ENCODE measurements at regions not wholly inside any gene's neighbourhood (a gene's known extent, or its start where the extent isn't known, plus 50 kb on each side); places are given as distances from the start of the nearest gene placed in this dataset.

- H3K9me3 ChIP-seq (ENCODE audit: low read length), result no peaks in the 10 kb centered on the region
- no peak overlapping the region for H3K27ac ChIP-seq (ENCODE audit: low read depth, low read length)
- POLR2A ChIA-PET, result no interaction called here
- peaks cover 0 to 6% (median 3%) of the 10 kb centered on the region in 3 donors for H3K36me3 Mint-ChIP-seq
- peaks cover 2 to 5% of the 10 kb centered on the region in 2 donors for H3K27me3 Mint-ChIP-seq
- peak overlapping the region; percentile 30 for H3K4me3 ChIP-seq (ENCODE audit: low read length)
- DNase-seq, result peak in 4 of 5 donors; percentile 13 to 57 (median 28)
- CTCF ChIA-PET, result no interaction called here
- H3K4me1 Mint-ChIP-seq, result peaks cover 19 to 29% (median 27%) of the 10 kb centered on the region in 3 donors
- H3K9me3 Mint-ChIP-seq, result peaks cover 0 to 12% (median 8%) of the 10 kb centered on the region in 5 donors
- H3K27me3 ChIP-seq (ENCODE audit: insufficient read depth, low read length, poor library complexity, severe bottlenecking), result no peaks in the 10 kb centered on the region
- no peaks in the 10 kb centered on the region for H3K36me3 ChIP-seq (ENCODE audit: insufficient read depth, low read length)
- H3K4me1 ChIP-seq (ENCODE audit: insufficient read depth, low read length), result peaks cover 8% of the 10 kb centered on the region
- H3K4me3 Mint-ChIP-seq, result peak overlapping the region; percentile 81 to 93 (median 86)
- H3K27ac Mint-ChIP-seq, result peak overlapping the region; percentile 35 to 96 (median 84)
Measured at GRCh38 chr5:6827526-6828219, 114.4 kb downstream of the TENT4A start.

GRCh38 chr5:6829150-6829784 lies 116.0 kb downstream of the TENT4A start:
- ChIA-PET POLR2A (no interaction called here), CTCF (interaction anchor here (1.4 kb wide), 1 partner anchor 9 kb away, joined by 6 read pairs; no protein-coding TSS in a partner anchor)
- Histone ChIP-seq H3K4me3 (ENCODE audit: low read length) (no peak overlapping the region), H3K9me3 (ENCODE audit: low read length) (no peaks in the 10 kb centered on the region), H3K27me3 (ENCODE audit: insufficient read depth, low read length, poor library complexity, severe bottlenecking) (no peaks in the 10 kb centered on the region), H3K27ac (ENCODE audit: low read depth, low read length) (no peak overlapping the region), H3K4me1 (ENCODE audit: insufficient read depth, low read length) (peaks cover 8% of the 10 kb centered on the region), H3K36me3 (ENCODE audit: insufficient read depth, low read length) (no peaks in the 10 kb centered on the region)
- Mint-ChIP-seq H3K9me3 (peaks cover 0 to 2% (median 0%) of the 10 kb centered on the region in 5 donors), H3K27me3 (no peaks in the 10 kb centered on the region), H3K36me3 (peaks cover 0 to 3% (median 0%) of the 10 kb centered on the region in 3 donors), H3K4me1 (peaks cover 19 to 29% (median 27%) of the 10 kb centered on the region in 3 donors), H3K4me3 (peak overlapping the region; percentile 34 to 89 (median 86)), H3K27ac (peak overlapping the region in 7 of 8 donors; percentile 2 to 88 (median 36))
- no peak for DNase-seq

- Histone ChIP-seq H3K27ac (ENCODE audit: low read depth, low read length) (no peak overlapping the region), H3K4me3 (ENCODE audit: low read length) (no peak overlapping the region), H3K9me3 (ENCODE audit: low read length) (no peaks in the 10 kb centered on the region), H3K4me1 (ENCODE audit: insufficient read depth, low read length) (peaks cover 8% of the 10 kb centered on the region), H3K36me3 (ENCODE audit: insufficient read depth, low read length) (no peaks in the 10 kb centered on the region), H3K27me3 (ENCODE audit: insufficient read depth, low read length, poor library complexity, severe bottlenecking) (no peaks in the 10 kb centered on the region)
- CTCF ChIA-PET, result no interaction called here
- H3K27ac Mint-ChIP-seq, result peak overlapping the region in 1 of 8 donors; percentile 43
- no peak for DNase-seq
- peak overlapping the region in 2 of 7 donors; percentile 30 to 33 for H3K4me3 Mint-ChIP-seq
- H3K9me3 Mint-ChIP-seq, result peaks cover 0 to 2% (median 0%) of the 10 kb centered on the region in 5 donors
- H3K27me3 Mint-ChIP-seq, result peaks cover 0 to 3% of the 10 kb centered on the region in 2 donors
- POLR2A ChIA-PET, result no interaction called here
- H3K36me3 Mint-ChIP-seq, result peaks cover 0 to 3% (median 0%) of the 10 kb centered on the region in 3 donors
- H3K4me1 Mint-ChIP-seq, result peaks cover 19 to 29% (median 27%) of the 10 kb centered on the region in 3 donors
Measured at GRCh38 chr5:6830643-6831239, 117.5 kb downstream of the TENT4A start.

- Histone ChIP-seq H3K27me3 (ENCODE audit: insufficient read depth, low read length, poor library complexity, severe bottlenecking) (no peaks in the 10 kb centered on the region), H3K9me3 (ENCODE audit: low read length) (no peaks in the 10 kb centered on the region), H3K4me3 (ENCODE audit: low read length) (no peak overlapping the region), H3K36me3 (ENCODE audit: insufficient read depth, low read length) (no peaks in the 10 kb centered on the region), H3K27ac (ENCODE audit: low read depth, low read length) (no peak overlapping the region), H3K4me1 (ENCODE audit: insufficient read depth, low read length) (peaks cover 8% of the 10 kb centered on the region)
- ChIA-PET POLR2A (no interaction called here), CTCF (no interaction called here)
- H3K27ac Mint-ChIP-seq, result peak overlapping the region in 1 of 8 donors; percentile 45
- H3K36me3 Mint-ChIP-seq, result peaks cover 0 to 3% (median 0%) of the 10 kb centered on the region in 3 donors
- H3K4me1 Mint-ChIP-seq, result peaks cover 19 to 29% (median 27%) of the 10 kb centered on the region in 3 donors
- peaks cover 0 to 3% of the 10 kb centered on the region in 2 donors for H3K27me3 Mint-ChIP-seq
- H3K4me3 Mint-ChIP-seq, result no peak overlapping the region
- H3K9me3 Mint-ChIP-seq, result peaks cover 0 to 2% (median 0%) of the 10 kb centered on the region in 5 donors
- DNase-seq, result no peak
Measured at GRCh38 chr5:6831678-6832671, 118.7 kb downstream of the TENT4A start.

- POLR2A ChIA-PET, result no interaction called here
Measured at GRCh38 chr5:6832994-6833393, 119.8 kb downstream of the TENT4A start.

GRCh38 chr5:6833406-6833805 lies 120.2 kb downstream of the TENT4A start:
- Mint-ChIP-seq H3K27me3 (peaks cover 2 to 4% of the 10 kb centered on the region in 2 donors), H3K27ac (no peak overlapping the region), H3K36me3 (peaks cover 0 to 4% (median 0%) of the 10 kb centered on the region in 3 donors), H3K4me3 (no peak overlapping the region), H3K9me3 (peaks cover 0 to 10% (median 2%) of the 10 kb centered on the region in 5 donors), H3K4me1 (peaks cover 12 to 16% (median 15%) of the 10 kb centered on the region in 3 donors)
- ChIA-PET POLR2A (no interaction called here), CTCF (no interaction called here)
- Histone ChIP-seq H3K4me1 (ENCODE audit: insufficient read depth, low read length) (no peaks in the 10 kb centered on the region), H3K36me3 (ENCODE audit: insufficient read depth, low read length) (no peaks in the 10 kb centered on the region), H3K27me3 (ENCODE audit: insufficient read depth, low read length, poor library complexity, severe bottlenecking) (no peaks in the 10 kb centered on the region), H3K9me3 (ENCODE audit: low read length) (no peaks in the 10 kb centered on the region), H3K4me3 (ENCODE audit: low read length) (no peak overlapping the region), H3K27ac (ENCODE audit: low read depth, low read length) (no peak overlapping the region)
- no peak for DNase-seq

More at GRCh38 chr5:6832994-6833393, 119.8 kb downstream of the TENT4A start:
- Histone ChIP-seq H3K4me1 (ENCODE audit: insufficient read depth, low read length) (no peaks in the 10 kb centered on the region), H3K4me3 (ENCODE audit: low read length) (no peak overlapping the region), H3K9me3 (ENCODE audit: low read length) (no peaks in the 10 kb centered on the region), H3K27me3 (ENCODE audit: insufficient read depth, low read length, poor library complexity, severe bottlenecking) (no peaks in the 10 kb centered on the region), H3K27ac (ENCODE audit: low read depth, low read length) (no peak overlapping the region), H3K36me3 (ENCODE audit: insufficient read depth, low read length) (no peaks in the 10 kb centered on the region)
- H3K27ac Mint-ChIP-seq, result no peak overlapping the region
- CTCF ChIA-PET, result no interaction called here
- H3K27me3 Mint-ChIP-seq, result peaks cover 2 to 3% of the 10 kb centered on the region in 2 donors
- peaks cover 0 to 8% (median 2%) of the 10 kb centered on the region in 5 donors for H3K9me3 Mint-ChIP-seq
- no peak overlapping the region for H3K4me3 Mint-ChIP-seq
- H3K4me1 Mint-ChIP-seq, result peaks cover 16 to 20% (median 19%) of the 10 kb centered on the region in 3 donors
- no peak for DNase-seq
- peaks cover 0 to 3% (median under 1%) of the 10 kb centered on the region in 3 donors for H3K36me3 Mint-ChIP-seq

- no peak for DNase-seq
- H3K27ac ChIP-seq (ENCODE audit: low read depth, low read length), result no peak overlapping the region
- H3K27me3 ChIP-seq (ENCODE audit: insufficient read depth, low read length, poor library complexity, severe bottlenecking), result no peaks in the 10 kb centered on the region
- no peak overlapping the region for H3K4me3 ChIP-seq (ENCODE audit: low read length)
- H3K9me3 ChIP-seq (ENCODE audit: low read length), result no peaks in the 10 kb centered on the region
- Mint-ChIP-seq H3K36me3 (peaks cover 0 to 4% (median 0%) of the 10 kb centered on the region in 3 donors), H3K27me3 (peaks cover 7% of the 10 kb centered on the region in 2 donors), H3K27ac (no peak overlapping the region), H3K9me3 (peaks cover 0 to 10% (median 0%) of the 10 kb centered on the region in 5 donors), H3K4me1 (no peaks in the 10 kb centered on the region), H3K4me3 (no peak overlapping the region)
- CTCF ChIA-PET, result no interaction called here
- POLR2A ChIA-PET, result no interaction called here
- no peaks in the 10 kb centered on the region for H3K36me3 ChIP-seq (ENCODE audit: insufficient read depth, low read length)
- H3K4me1 ChIP-seq (ENCODE audit: insufficient read depth, low read length), result no peaks in the 10 kb centered on the region
Measured at GRCh38 chr5:6837095-6837494, 123.9 kb downstream of the TENT4A start.
